Thyroid gland (tissue), 4 donors: ENCODE measurements at regions not wholly inside any gene's neighbourhood (a gene's known extent, or its start where the extent isn't known, plus 50 kb on each side); places are given as distances from the start of the nearest gene placed in this dataset.
A peak's percentile ranks its signal among the peaks of the same experiment; 100 is the strongest.

Experiments used
- CTCF ChIP-seq, 6 experiments: fragments of 200-600 bp in 3 of 6; fragments of 450-650 bp in 3 of 6; sonication (generic) in 3 of 6; IDR thresholded peaks; one replicate each; pipeline ENCODE4 v1.5.1; 2016 to 2019; ENCODE audit warnings: antibody characterized with exemption in 6 of 6, mild to moderate bottlenecking in 2 of 6, inconsistent platforms in 1 of 6, moderate library complexity in 1 of 6
- POLR2A ChIP-seq, 2 donors: fragments of 450-650 bp; IDR thresholded peaks; one replicate each; pipeline ENCODE4 v1.6.1; 2017; ENCODE audit warnings: antibody characterized with exemption in 2 of 2, mild to moderate bottlenecking in 2 of 2, moderate library complexity in 1 of 2

- TF ChIP-seq CTCF (IDR thresholded peaks at IDR 0.05) (no peak), POLR2A (IDR thresholded peaks at IDR 0.05) (peak in 1 of 2 donors; percentile 51)
These were observed 757.1 kb upstream of the CDH7 start for GRCh38 chr18:64993695-64994094.
